GM12874 (cell line): ENCODE measurements at regions not wholly inside any gene's neighbourhood (a gene's known extent, or its start where the extent isn't known, plus 50 kb on each side); places are given as distances from the start of the nearest gene placed in this dataset.

Experiments
- CTCF ChIP-seq: IDR thresholded peaks from 2 replicates; pipeline ENCODE4 v1.5.1; 2011; ENCODE audit warnings: low read depth, mild to moderate bottlenecking, control low read depth, low read length, moderate library complexity; ENCODE audit not compliant: insufficient read depth

- no peak for TF ChIP-seq CTCF
These were observed 194.7 kb upstream of the FAR2 start for GRCh38 chr12:28954333-28954732.

DNA sequence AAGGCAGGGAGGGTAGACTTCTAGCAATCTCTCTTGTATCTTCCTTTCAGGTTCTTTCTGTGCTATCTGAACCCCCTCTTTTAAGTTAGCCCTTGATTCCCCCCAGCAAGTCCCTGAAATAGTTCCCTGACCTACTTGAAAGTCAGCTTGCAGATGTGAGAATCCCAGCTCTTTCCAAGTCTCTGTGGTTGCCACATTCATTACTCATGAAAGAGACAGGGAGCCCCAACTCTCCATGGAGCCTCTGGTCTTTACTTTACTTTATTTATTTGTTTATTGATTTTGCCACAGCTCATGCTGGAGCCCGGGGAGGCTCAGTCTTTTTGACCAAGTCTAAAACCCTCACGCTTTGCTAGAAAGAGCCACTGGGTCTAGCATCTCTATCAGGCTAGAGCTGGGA is 193.6 kb upstream of the FAR2 start:
- no peak for TF ChIP-seq CTCF

GRCh38 chr12:28955931-28956330 is 193.1 kb upstream of the FAR2 start:
- TF ChIP-seq CTCF: no peak

- no peak for TF ChIP-seq CTCF
These were observed 190.4 kb upstream of the FAR2 start for GRCh38 chr12:28958553-28959195.

DNA sequence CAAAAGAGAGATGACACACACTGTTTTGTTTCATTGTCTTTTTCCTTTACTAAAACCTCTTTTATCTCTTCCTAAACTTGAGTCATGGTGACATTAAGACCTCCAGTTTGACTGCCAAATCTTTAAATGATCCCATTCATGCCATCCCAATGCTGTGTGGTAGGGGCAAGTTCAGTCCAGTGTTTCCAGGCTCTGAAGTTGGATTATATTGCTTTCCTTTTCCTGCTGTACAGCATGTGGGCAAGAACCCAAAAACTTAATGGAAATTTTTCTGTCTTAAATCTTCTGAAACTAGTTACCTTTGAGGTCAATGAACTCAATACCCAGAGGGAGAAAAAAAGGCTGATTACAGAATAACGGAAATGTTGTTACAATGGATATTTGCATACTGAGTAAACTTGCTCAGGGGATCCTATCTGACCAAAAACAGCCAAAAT is 187.1 kb upstream of the FAR2 start:
- TF ChIP-seq CTCF: no peak

DNA sequence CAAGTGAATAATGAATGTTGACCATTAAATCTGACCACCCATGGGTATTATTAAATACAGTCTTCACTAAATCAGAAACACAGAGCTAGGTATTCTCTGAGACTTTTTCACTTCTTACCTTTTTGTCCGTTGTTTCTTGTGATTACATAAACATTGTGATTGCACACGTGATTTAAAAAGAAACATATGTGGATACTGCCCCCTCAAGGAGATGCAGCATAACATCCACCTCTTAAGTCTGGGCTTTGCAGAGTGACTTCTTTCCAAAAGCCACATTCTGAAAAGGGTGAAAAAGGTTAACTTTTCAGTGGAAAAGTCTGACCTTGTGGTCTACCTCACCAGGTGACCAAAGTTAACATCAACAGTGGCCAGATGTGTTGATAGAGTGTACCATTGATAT is 185.5 kb upstream of the FAR2 start:
- no peak for TF ChIP-seq CTCF

DNA sequence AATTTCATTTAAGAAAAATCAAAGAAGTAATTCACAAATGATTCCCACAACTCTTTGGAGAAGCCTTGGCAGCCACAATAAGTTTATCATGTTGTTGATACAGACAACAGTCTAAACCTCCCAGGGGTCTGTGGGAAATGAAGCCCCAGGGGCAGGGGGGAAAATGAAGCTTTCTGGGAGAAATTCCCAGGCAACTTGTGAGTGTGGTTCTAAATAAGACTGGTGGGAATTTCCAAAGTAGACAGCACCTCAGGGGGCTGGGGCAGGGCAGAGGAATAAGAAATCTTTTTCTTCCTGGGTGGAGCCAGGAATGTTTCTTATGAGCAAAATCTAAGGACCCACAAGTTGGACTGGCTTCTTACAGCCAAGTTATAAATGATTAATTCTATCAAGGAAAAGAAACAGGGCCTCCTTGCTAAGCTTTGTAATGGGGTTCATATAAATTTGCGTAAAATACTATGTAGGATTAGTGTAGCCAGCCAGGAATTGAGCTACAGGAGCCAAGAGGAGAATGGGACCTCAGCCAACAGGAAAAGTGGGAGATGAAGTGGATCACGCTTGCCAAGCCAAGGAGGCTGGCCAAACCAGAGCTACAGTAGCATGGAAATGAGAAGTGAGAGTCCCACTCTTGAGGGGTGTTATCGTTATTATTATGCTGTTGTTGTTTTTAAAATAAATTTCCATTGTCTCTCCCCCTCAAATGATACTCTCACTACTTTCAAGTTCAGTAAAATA is 182.9 kb upstream of the FAR2 start:
- no peak for TF ChIP-seq CTCF
